ENCODE measurements at regions not wholly inside any gene's neighbourhood (a gene's known extent, or its start where the extent isn't known, plus 50 kb on each side); places are given as distances from the start of the nearest gene placed in this dataset.

GRCh38 chr6:88544986-88545612, 379.0 kb upstream of the CNR1 start:
- no peak overlapping the region for H3K4me2 ChIP-seq (ENCODE audit: low read length)
- H3K9me3 ChIP-seq (ENCODE audit: control insufficient read depth, low read length) = no peaks in the 10 kb centered on the region
- no peak overlapping the region for H2AFZ ChIP-seq
- no peaks in the 10 kb centered on the region for H3K36me3 ChIP-seq (ENCODE audit: control insufficient read depth, insufficient read depth, low read length)
- no peaks in the 10 kb centered on the region for H3K79me2 ChIP-seq
- no peak overlapping the region for H3K9ac ChIP-seq
- H3K27ac ChIP-seq = no peak overlapping the region
- TF ChIP-seq CTCF (IDR thresholded peaks at IDR 0.05) = no peak
- peaks cover 8% of the 10 kb centered on the region for H3K4me1 ChIP-seq
- no peak overlapping the region for H3K4me3 ChIP-seq (ENCODE audit: low read depth, low read length)
- H3K27me3 ChIP-seq (ENCODE audit: control insufficient read depth, insufficient read depth, low read length) = no peaks in the 10 kb centered on the region

- no peaks in the 10 kb centered on the region for H3K9me3 ChIP-seq (ENCODE audit: control insufficient read depth, low read length)
- no peak for TF ChIP-seq CTCF (IDR thresholded peaks at IDR 0.05)
- H3K4me1 ChIP-seq = no peaks in the 10 kb centered on the region
- H3K79me2 ChIP-seq = no peaks in the 10 kb centered on the region
- peak overlapping the region; percentile 5 for H2AFZ ChIP-seq
- no peaks in the 10 kb centered on the region for H3K36me3 ChIP-seq (ENCODE audit: control insufficient read depth, insufficient read depth, low read length)
- no peak overlapping the region for H3K9ac ChIP-seq
- H3K27me3 ChIP-seq (ENCODE audit: control insufficient read depth, insufficient read depth, low read length) = no peaks in the 10 kb centered on the region
- H3K4me3 ChIP-seq (ENCODE audit: low read depth, low read length) = no peak overlapping the region
- no peak overlapping the region for H3K4me2 ChIP-seq (ENCODE audit: low read length)
- no peak overlapping the region for H3K27ac ChIP-seq
Measured at GRCh38 chr6:88539295-88539764, 373.2 kb upstream of the CNR1 start.

DNA sequence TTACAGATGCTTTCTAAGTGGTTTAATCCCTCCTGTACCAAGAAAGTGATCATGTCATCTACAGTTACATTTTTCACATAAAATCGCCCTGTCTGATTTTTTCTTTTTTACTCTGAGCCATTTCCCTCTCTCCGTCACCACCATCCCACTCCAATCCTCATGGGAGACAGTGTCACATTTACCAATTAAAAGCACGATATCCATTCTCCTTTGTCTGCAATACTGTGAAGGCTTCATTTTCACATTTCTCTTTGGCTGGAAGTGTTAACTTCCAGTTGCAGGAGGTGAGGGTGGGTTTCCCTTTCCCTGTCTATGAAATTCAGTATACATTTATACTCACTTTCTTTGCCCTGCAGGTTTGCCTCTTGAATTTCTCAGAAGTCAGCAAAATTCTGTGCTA, 372.7 kb upstream of the CNR1 start:
- Histone ChIP-seq H3K36me3 (ENCODE audit: control insufficient read depth, insufficient read depth, low read length) (no peaks in the 10 kb centered on the region), H2AFZ (peak overlapping the region; percentile 5), H3K4me2 (ENCODE audit: low read length) (no peak overlapping the region), H3K4me3 (ENCODE audit: low read depth, low read length) (no peak overlapping the region), H3K27me3 (ENCODE audit: control insufficient read depth, insufficient read depth, low read length) (no peaks in the 10 kb centered on the region), H3K4me1 (no peaks in the 10 kb centered on the region), H3K9me3 (ENCODE audit: control insufficient read depth, low read length) (no peaks in the 10 kb centered on the region), H3K79me2 (no peaks in the 10 kb centered on the region), H3K27ac (no peak overlapping the region), H3K9ac (no peak overlapping the region)
- no peak for TF ChIP-seq CTCF (IDR thresholded peaks at IDR 0.05)

GRCh38 chr6:88538130-88538706, 372.1 kb upstream of the CNR1 start:
- no peak for TF ChIP-seq CTCF (IDR thresholded peaks at IDR 0.05)
- Histone ChIP-seq H3K4me2 (ENCODE audit: low read length) (no peak overlapping the region), H2AFZ (no peak overlapping the region), H3K4me1 (no peaks in the 10 kb centered on the region), H3K27ac (no peak overlapping the region), H3K4me3 (ENCODE audit: low read depth, low read length) (no peak overlapping the region), H3K9ac (no peak overlapping the region), H3K36me3 (ENCODE audit: control insufficient read depth, insufficient read depth, low read length) (no peaks in the 10 kb centered on the region), H3K79me2 (no peaks in the 10 kb centered on the region), H3K27me3 (ENCODE audit: control insufficient read depth, insufficient read depth, low read length) (no peaks in the 10 kb centered on the region), H3K9me3 (ENCODE audit: control insufficient read depth, low read length) (no peaks in the 10 kb centered on the region)
